ENCODE measurements at regions not wholly inside any gene's neighbourhood (a gene's known extent, or its start where the extent isn't known, plus 50 kb on each side); places are given as distances from the start of the nearest gene placed in this dataset.

DNA sequence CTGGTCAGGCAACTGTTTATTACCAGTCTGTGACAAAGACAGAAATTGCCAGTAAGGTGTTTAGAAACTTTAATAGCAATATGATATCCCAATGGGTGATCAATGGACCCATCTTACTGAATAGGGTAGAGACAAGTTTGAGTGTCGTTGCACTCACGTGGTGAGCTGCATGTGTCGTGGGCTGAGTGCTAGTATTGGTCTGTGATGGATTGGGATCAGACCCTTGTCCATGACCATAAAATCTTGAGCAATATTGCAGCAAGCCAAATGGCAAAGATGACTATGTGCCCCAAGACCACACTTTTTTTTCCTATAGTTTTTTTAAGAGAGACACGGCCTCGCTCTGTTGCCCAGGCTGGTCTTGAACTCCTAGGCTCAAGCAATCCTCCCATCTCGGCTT, 114.5 kb downstream of the PALM2AKAP2 start:
- Histone ChIP-seq H3K4me1 (no peaks in the 10 kb centered on the region), H3K27me3 (no peaks in the 10 kb centered on the region), H3K36me3 (no peaks in the 10 kb centered on the region), H3K9me3 (no peaks in the 10 kb centered on the region), H3K27ac (no peak overlapping the region), H3K4me3 (no peak overlapping the region)
- DNase-seq (no peak), ATAC-seq (no peak)
- TF ChIP-seq, protein P1, sequence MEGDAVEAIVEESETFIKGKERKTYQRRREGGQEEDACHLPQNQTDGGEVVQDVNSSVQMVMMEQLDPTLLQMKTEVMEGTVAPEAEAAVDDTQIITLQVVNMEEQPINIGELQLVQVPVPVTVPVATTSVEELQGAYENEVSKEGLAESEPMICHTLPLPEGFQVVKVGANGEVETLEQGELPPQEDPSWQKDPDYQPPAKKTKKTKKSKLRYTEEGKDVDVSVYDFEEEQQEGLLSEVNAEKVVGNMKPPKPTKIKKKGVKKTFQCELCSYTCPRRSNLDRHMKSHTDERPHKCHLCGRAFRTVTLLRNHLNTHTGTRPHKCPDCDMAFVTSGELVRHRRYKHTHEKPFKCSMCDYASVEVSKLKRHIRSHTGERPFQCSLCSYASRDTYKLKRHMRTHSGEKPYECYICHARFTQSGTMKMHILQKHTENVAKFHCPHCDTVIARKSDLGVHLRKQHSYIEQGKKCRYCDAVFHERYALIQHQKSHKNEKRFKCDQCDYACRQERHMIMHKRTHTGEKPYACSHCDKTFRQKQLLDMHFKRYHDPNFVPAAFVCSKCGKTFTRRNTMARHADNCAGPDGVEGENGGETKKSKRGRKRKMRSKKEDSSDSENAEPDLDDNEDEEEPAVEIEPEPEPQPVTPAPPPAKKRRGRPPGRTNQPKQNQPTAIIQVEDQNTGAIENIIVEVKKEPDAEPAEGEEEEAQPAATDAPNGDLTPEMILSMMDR (IDR thresholded peaks at IDR 0.05): no peak
- intact Hi-C loops (cut with DNase I): no loop called here

- intact Hi-C loops (cut with DNase I): no loop called here
- H3K27ac ChIP-seq: no peak overlapping the region
- H3K9me3 ChIP-seq: no peaks in the 10 kb centered on the region
- H3K4me1 ChIP-seq: no peaks in the 10 kb centered on the region
- no peaks in the 10 kb centered on the region for H3K36me3 ChIP-seq
- H3K27me3 ChIP-seq: no peaks in the 10 kb centered on the region
- ATAC-seq (no peak), DNase-seq (no peak)
- TF ChIP-seq, protein P1 (IDR thresholded peaks at IDR 0.05): no peak
- H3K4me3 ChIP-seq: no peak overlapping the region
Observed at GRCh38 chr9:109894921-109895758, 115.1 kb downstream of the PALM2AKAP2 start.

DNA sequence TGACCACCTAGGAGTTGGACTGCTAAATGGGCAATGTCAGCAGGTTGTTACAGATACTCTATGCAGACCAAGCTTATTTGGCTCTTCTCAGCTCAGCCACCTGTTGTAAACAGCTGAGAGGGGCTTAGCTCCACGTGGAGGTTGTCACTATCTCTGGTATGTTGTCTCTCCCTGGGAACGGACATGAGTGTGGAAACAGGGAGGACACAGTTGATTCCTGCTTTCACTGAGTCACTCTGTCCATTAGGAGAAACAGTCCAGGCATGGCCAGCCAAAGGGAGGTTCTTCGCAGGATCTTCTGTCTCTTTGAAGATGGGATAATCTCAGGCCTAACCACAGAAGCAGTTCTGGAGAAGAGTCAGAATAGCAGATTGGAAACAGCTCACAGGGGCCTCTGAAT, 121.2 kb downstream of the PALM2AKAP2 start:
- H3K36me3 ChIP-seq: no peaks in the 10 kb centered on the region
- H3K27me3 ChIP-seq: no peaks in the 10 kb centered on the region
- ATAC-seq (peak; percentile 37), DNase-seq (no peak)
- intact Hi-C loops (cut with DNase I): no loop called here
- TF ChIP-seq, protein P1 (IDR thresholded peaks at IDR 0.05): no peak
- no peaks in the 10 kb centered on the region for H3K9me3 ChIP-seq
- H3K27ac ChIP-seq: no peak overlapping the region
- peaks cover 0 to 7% of the 10 kb centered on the region in 2 donors for H3K4me1 ChIP-seq
- H3K4me3 ChIP-seq: no peak overlapping the region

DNA sequence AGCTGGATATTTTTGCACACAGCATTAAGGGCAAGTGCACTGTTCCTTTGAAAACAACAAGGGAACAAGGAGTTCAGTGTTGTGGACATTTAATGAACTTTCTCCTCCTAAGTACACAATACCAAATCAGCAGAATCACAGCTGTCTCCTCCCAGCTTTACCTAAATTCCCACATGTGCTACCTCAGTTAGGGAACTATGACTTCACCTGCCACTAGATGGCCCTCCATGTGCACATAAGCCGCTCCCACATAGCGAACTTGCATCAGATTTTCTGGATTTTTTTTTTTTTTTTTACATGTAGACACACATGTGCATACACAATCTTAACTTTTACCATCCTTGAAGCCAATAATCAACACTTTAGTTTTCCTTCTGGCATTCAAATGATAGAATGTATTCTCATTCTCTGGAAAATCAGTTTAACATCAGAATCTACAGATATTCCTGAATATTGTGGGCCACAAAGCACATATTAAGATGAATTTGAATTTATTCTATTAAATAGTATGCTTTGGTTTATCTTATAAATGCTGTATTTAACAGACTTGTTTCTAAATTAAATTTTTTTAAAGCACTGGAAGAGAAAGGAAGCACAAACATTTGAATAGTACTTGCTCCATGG, 123.6 kb downstream of the PALM2AKAP2 start:
- DNase-seq (peak in 1 of 4 donors; percentile 77), ATAC-seq (peak; percentile 86)
- TF ChIP-seq, protein P1 (IDR thresholded peaks at IDR 0.05): peak; percentile 67
- Histone ChIP-seq H3K36me3 (no peaks in the 10 kb centered on the region), H3K27me3 (no peaks in the 10 kb centered on the region), H3K27ac (no peak overlapping the region), H3K9me3 (no peaks in the 10 kb centered on the region), H3K4me1 (peaks cover 0 to 7% of the 10 kb centered on the region in 2 donors), H3K4me3 (no peak overlapping the region)
- intact Hi-C loops (cut with DNase I): no loop called here

DNA sequence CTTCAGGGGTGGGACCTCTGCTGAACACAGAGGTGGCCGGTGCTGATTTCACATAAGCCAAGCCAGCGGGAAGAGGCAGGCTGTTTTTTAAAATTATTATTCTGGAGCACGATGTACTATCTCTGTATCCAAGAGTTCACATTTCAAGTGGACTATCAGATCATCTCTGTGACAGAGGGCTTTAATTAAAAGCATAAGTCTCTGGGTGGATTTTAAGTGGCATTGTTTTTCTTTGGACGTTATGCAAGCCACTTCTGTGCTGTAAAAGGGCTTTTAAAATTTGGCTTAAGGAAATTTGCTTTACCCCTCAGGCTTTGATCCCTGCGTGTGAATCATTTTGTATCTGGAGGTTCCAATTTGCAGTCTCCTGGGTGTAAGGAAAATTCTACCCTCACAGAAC, 124.7 kb downstream of the PALM2AKAP2 start:
- Histone ChIP-seq H3K36me3 (no peaks in the 10 kb centered on the region), H3K4me3 (no peak overlapping the region), H3K9me3 (no peaks in the 10 kb centered on the region), H3K27me3 (no peaks in the 10 kb centered on the region), H3K4me1 (peaks cover 0 to 13% of the 10 kb centered on the region in 2 donors), H3K27ac (no peak overlapping the region)
- DNase-seq: no peak
- TF ChIP-seq, protein P1 (IDR thresholded peaks at IDR 0.05): no peak
- ATAC-seq: no peak
- intact Hi-C loops (cut with DNase I): loop anchor here in 1 of 2 donors (5.0 kb wide), 2 partner anchors 153 to 248 kb away; no protein-coding TSS in a partner anchor

All from left lung (tissue), 4 donors.